Liver (tissue), 7 donors: ENCODE measurements at regions not wholly inside any gene's neighbourhood (a gene's known extent, or its start where the extent isn't known, plus 50 kb on each side); places are given as distances from the start of the nearest gene placed in this dataset.
A peak's percentile ranks its signal among the peaks of the same experiment; 100 is the strongest.

Experiments used
- DNase-seq: peaks from one replicate; pipeline ENCODE4 v3.0.0-alpha.2; 2017; ENCODE audit warnings: low spot score
- H3K27ac ChIP-seq, 2 donors: one replicate each; pipeline ENCODE4 v1.7.0; 2013; ENCODE audit warnings: inconsistent platforms in 2 of 2, low read length in 2 of 2, control low read depth in 1 of 2, low read depth in 1 of 2, mild to moderate bottlenecking in 1 of 2
- H3K27me3 ChIP-seq, 4 donors: one replicate each; pipeline versions ENCODE4 v1.6.1 to v1.7.0; 2013; ENCODE audit warnings: low read length in 3 of 4, inconsistent platforms in 1 of 4, mild to moderate bottlenecking in 1 of 4, moderate library complexity in 1 of 4; ENCODE audit not compliant: control insufficient read depth in 4 of 4, insufficient read depth in 4 of 4
- H3K36me3 ChIP-seq, 4 donors: one replicate each; pipeline versions ENCODE4 v1.6.1 to v1.7.0; 2013; ENCODE audit warnings: low read length in 3 of 4, mild to moderate bottlenecking in 3 of 4, low read depth in 1 of 4, moderate library complexity in 1 of 4; ENCODE audit not compliant: control insufficient read depth in 4 of 4, insufficient read depth in 3 of 4
- H3K4me1 ChIP-seq, 4 donors: one replicate each; pipeline versions ENCODE4 v1.6.1 to v1.7.0; 2013; ENCODE audit warnings: low read length in 3 of 4, mild to moderate bottlenecking in 3 of 4, moderate library complexity in 1 of 4; ENCODE audit not compliant: control insufficient read depth in 4 of 4, insufficient read depth in 4 of 4
- H3K4me3 ChIP-seq, 3 donors: one replicate each; pipeline versions ENCODE4 v1.6.1 to v1.7.0; 2013; ENCODE audit warnings: low read length in 3 of 3, control low read depth in 1 of 3, low read depth in 1 of 3, mild to moderate bottlenecking in 1 of 3
- H3K9ac ChIP-seq, 2 donors: one replicate each; pipeline ENCODE4 v1.7.0; 2013; ENCODE audit warnings: low read length in 2 of 2, mild to moderate bottlenecking in 2 of 2, moderate library complexity in 2 of 2, control low read depth in 1 of 2, low read depth in 1 of 2
- H3K9me3 ChIP-seq, 4 donors: one replicate each; pipeline versions ENCODE4 v1.6.1 to v1.7.0; 2013; ENCODE audit warnings: low read length in 3 of 4; ENCODE audit not compliant: control insufficient read depth in 4 of 4
- GABPA ChIP-seq, 2 donors: IDR thresholded peaks in 1 of 2; conservative IDR thresholded peaks in 1 of 2; 2 replicates each; pipeline ENCODE4 v1.6.1; 2016; ENCODE audit warnings: antibody characterized with exemption in 2 of 2, mild to moderate bottlenecking in 1 of 2, moderate library complexity in 1 of 2
- HNF4A ChIP-seq, 2 donors: conservative IDR thresholded peaks; 2 replicates each; pipeline ENCODE4 v1.6.1; 2016; ENCODE audit warnings: antibody characterized with exemption in 2 of 2, mild to moderate bottlenecking in 2 of 2
- HNF4G ChIP-seq: IDR thresholded peaks from 2 replicates; pipeline ENCODE4 v1.6.1; 2016; ENCODE audit warnings: antibody characterized with exemption
- JUND ChIP-seq, 2 donors: IDR thresholded peaks; 2 replicates each; pipeline ENCODE4 v1.6.1; 2016; ENCODE audit warnings: antibody characterized with exemption in 2 of 2
- NR2F2 ChIP-seq: IDR thresholded peaks from 2 replicates; pipeline ENCODE4 v1.6.1; 2016; ENCODE audit warnings: antibody characterized with exemption
- REST ChIP-seq: IDR thresholded peaks from 2 replicates; pipeline ENCODE4 v1.6.1; 2016; ENCODE audit warnings: antibody characterized with exemption, mild to moderate bottlenecking
- SP1 ChIP-seq: IDR thresholded peaks from 2 replicates; pipeline ENCODE4 v1.6.1; 2018; ENCODE audit warnings: antibody characterized with exemption, mild to moderate bottlenecking
- TAF1 ChIP-seq: conservative IDR thresholded peaks from 2 replicates; pipeline ENCODE4 v1.6.1; 2016; ENCODE audit warnings: antibody characterized with exemption, mild to moderate bottlenecking
- YY1 ChIP-seq: IDR thresholded peaks from 2 replicates; pipeline ENCODE4 v1.6.1; 2016; ENCODE audit warnings: antibody characterized with exemption, mild to moderate bottlenecking
- WGBS: extraction: QIAGEN DNeasy Blood & Tissue Kit; methylation state at CpG from one replicate; pipeline ENCODE4 v1.1.7; 2013; 5-methylcytosine and 5-hydroxymethylcytosine counted together
- donor health status: healthy.
- donor health status: healthy.
- donor health status: healthy.
- donor health status: healthy.

GRCh38 chr5:56617998-56618397, 197.4 kb upstream of the MAP3K1 start:
- Histone ChIP-seq H3K9me3 (peaks cover 3 to 12% (median 4%) of the 10 kb centered on the region in 4 donors), H3K4me3 (no peak overlapping the region), H3K4me1 (no peaks in the 10 kb centered on the region), H3K9ac (no peak overlapping the region), H3K27ac (no peak overlapping the region), H3K27me3 (no peaks in the 10 kb centered on the region), H3K36me3 (no peaks in the 10 kb centered on the region)
- WGBS: 94% methylated on average over 4 of the region's 4 CpGs
- TF ChIP-seq SP1: no peak
- TF ChIP-seq HNF4G: no peak
- TF ChIP-seq TAF1: no peak
- no peak for TF ChIP-seq NR2F2
- DNase-seq: no peak

GRCh38 chr5:56616454-56617160, 198.7 kb upstream of the MAP3K1 start:
- TF ChIP-seq YY1 (no peak), HNF4A (conservative IDR thresholded peaks at IDR 0.05) (no peak), SP1 (no peak), JUND (IDR thresholded peaks at IDR 0.05) (no peak)
- Histone ChIP-seq H3K9me3 (peaks cover 3 to 12% (median 4%) of the 10 kb centered on the region in 4 donors), H3K4me3 (no peak overlapping the region), H3K27me3 (no peaks in the 10 kb centered on the region), H3K36me3 (no peaks in the 10 kb centered on the region), H3K27ac (no peak overlapping the region), H3K4me1 (no peaks in the 10 kb centered on the region), H3K9ac (no peak overlapping the region)
- DNase-seq: no peak
- 90% methylated on average over 6 of the region's 6 CpGs for WGBS

GRCh38 chr5:56615361-56616153, 199.8 kb upstream of the MAP3K1 start:
- Histone ChIP-seq H3K9me3 (peaks cover 3 to 12% (median 4%) of the 10 kb centered on the region in 4 donors), H3K9ac (no peak overlapping the region), H3K27ac (no peak overlapping the region), H3K36me3 (no peaks in the 10 kb centered on the region), H3K4me3 (no peak overlapping the region), H3K27me3 (no peaks in the 10 kb centered on the region), H3K4me1 (no peaks in the 10 kb centered on the region)
- 50% methylated on average over 6 of the region's 6 CpGs for WGBS
- no peak for TF ChIP-seq GABPA (IDR thresholded peaks at IDR 0.05 in 1 of 2, conservative IDR thresholded peaks at IDR 0.05 in 1 of 2)
- no peak for TF ChIP-seq REST
- TF ChIP-seq NR2F2: peak; percentile 82
- DNase-seq: no peak
